GM18520 (cell line): ENCODE measurements at regions not wholly inside any gene's neighbourhood (a gene's known extent, or its start where the extent isn't known, plus 50 kb on each side); places are given as distances from the start of the nearest gene placed in this dataset.

Experiments used
- ATAC-seq: cut with Tn5 transposase; IDR thresholded peaks from one replicate; pipeline ENCODE4 v1.9.1; 2021; ENCODE audit not compliant: unreplicated experiment

GRCh38 chr22:48391171-48391711, 1436.4 kb downstream of the BRD1 start:
- no peak for ATAC-seq

GRCh38 chr22:48389916-48390315, 1437.8 kb downstream of the BRD1 start:
- no peak for ATAC-seq

GRCh38 chr22:48382197-48382596, 1445.5 kb downstream of the BRD1 start:
- ATAC-seq, result no peak

- no peak for ATAC-seq
Measured at GRCh38 chr22:48380016-48380665, 1447.5 kb downstream of the BRD1 start.

GRCh38 chr22:48379371-48379770, 1448.3 kb downstream of the BRD1 start:
- ATAC-seq, result no peak

GRCh38 chr22:48378673-48379072, 1449.0 kb downstream of the BRD1 start:
- ATAC-seq, result no peak

- no peak for ATAC-seq
Measured at GRCh38 chr22:48376936-48377712, 1450.5 kb downstream of the BRD1 start.

- ATAC-seq, result no peak
Measured at GRCh38 chr22:48376428-48376827, 1451.2 kb downstream of the BRD1 start.

GRCh38 chr22:48373626-48374173, 1454.0 kb downstream of the BRD1 start:
- ATAC-seq, result no peak

GRCh38 chr22:48372390-48372789, 1455.3 kb downstream of the BRD1 start:
- no peak for ATAC-seq

GRCh38 chr22:48371391-48371790, 1456.3 kb downstream of the BRD1 start:
- ATAC-seq, result no peak

- no peak for ATAC-seq
Measured at GRCh38 chr22:48370508-48371325, 1457.0 kb downstream of the BRD1 start.

GRCh38 chr22:48369789-48370507, 1457.7 kb downstream of the BRD1 start:
- ATAC-seq, result no peak

GRCh38 chr22:48368975-48369525, 1458.6 kb downstream of the BRD1 start:
- no peak for ATAC-seq

GRCh38 chr22:48367731-48368130, 1459.9 kb downstream of the BRD1 start:
- no peak for ATAC-seq

GRCh38 chr22:48366591-48366990, 1461.1 kb downstream of the BRD1 start:
- no peak for ATAC-seq

- ATAC-seq, result no peak
Measured at GRCh38 chr22:48366056-48366455, 1461.6 kb downstream of the BRD1 start.

- ATAC-seq, result no peak
Measured at GRCh38 chr22:48365386-48365785, 1462.3 kb downstream of the BRD1 start.

GRCh38 chr22:48362721-48363404, 1464.8 kb downstream of the BRD1 start:
- ATAC-seq, result no peak
